IPS DF 6.9 (cell line): ENCODE measurements at regions not wholly inside any gene's neighbourhood (a gene's known extent, or its start where the extent isn't known, plus 50 kb on each side); places are given as distances from the start of the nearest gene placed in this dataset.

Experiments
- DNase-seq: peaks from one replicate; pipeline ENCODE4 v3.0.0-alpha.2; 2013; ENCODE audit warnings: low read depth, low spot score
- H3K27ac ChIP-seq: one replicate; pipeline ENCODE4 v1.5.1; 2013; ENCODE audit warnings: low read length, control low read depth
- H3K27me3 ChIP-seq: 2 replicates; pipeline ENCODE4 v1.6.1; 2013; ENCODE audit warnings: mild to moderate bottlenecking, low read length; ENCODE audit not compliant: control insufficient read depth, insufficient read depth
- H3K36me3 ChIP-seq: 2 replicates; pipeline ENCODE4 v1.6.1; 2013; ENCODE audit warnings: low read length; ENCODE audit not compliant: control insufficient read depth, insufficient read depth
- H3K4me1 ChIP-seq: 2 replicates; pipeline ENCODE4 v1.6.1; 2013; ENCODE audit warnings: low read length; ENCODE audit not compliant: control insufficient read depth, insufficient read depth
- H3K4me3 ChIP-seq: 2 replicates; pipeline ENCODE4 v1.5.1; 2013; ENCODE audit warnings: mild to moderate bottlenecking, low read length
- H3K9me3 ChIP-seq: 2 replicates; pipeline ENCODE4 v1.6.1; 2013; ENCODE audit warnings: low read length, inconsistent platforms; ENCODE audit not compliant: control insufficient read depth, insufficient read depth
- WGBS: extraction: QIAGEN DNeasy Blood & Tissue Kit; methylation state at CpG from one replicate; pipeline ENCODE4 v1.1.7; 2013; ENCODE audit warnings: mixed read lengths, missing lambda C conversion rate; ENCODE audit not compliant: insufficient read length, insufficient coverage; 5-methylcytosine and 5-hydroxymethylcytosine counted together

DNA sequence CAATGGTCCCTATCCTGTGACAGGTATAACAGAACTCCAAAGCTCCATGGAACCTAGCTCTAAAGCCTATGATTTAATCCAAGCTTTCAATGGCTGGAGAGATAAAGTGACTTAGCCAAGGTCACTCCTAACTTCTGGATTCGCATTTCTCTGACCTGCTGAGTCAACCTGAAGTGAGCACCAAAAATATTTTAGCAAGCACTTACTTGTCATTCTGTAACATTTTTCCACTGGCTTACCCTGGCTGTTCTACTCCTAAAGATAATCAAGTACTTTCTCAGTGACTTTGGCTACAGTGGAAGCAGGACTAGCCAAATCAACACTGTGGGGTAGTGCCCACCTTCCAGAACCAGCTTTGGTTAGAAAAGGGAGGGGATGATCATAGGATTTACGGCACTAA is 188.3 kb downstream of the OGFRL1 start:
- H3K4me1 ChIP-seq, result no peaks in the 10 kb centered on the region; the same call in 1 of the 2 replicates
- no peak overlapping the region for H3K4me3 ChIP-seq
- no peak for DNase-seq
- no peak overlapping the region for H3K27ac ChIP-seq
- H3K27me3 ChIP-seq, result no peaks in the 10 kb centered on the region
- WGBS, result no CpG with 5 or more reads among the region's 2 CpGs
- H3K9me3 ChIP-seq, result no peaks in the 10 kb centered on the region
- H3K36me3 ChIP-seq, result no peaks in the 10 kb centered on the region

DNA sequence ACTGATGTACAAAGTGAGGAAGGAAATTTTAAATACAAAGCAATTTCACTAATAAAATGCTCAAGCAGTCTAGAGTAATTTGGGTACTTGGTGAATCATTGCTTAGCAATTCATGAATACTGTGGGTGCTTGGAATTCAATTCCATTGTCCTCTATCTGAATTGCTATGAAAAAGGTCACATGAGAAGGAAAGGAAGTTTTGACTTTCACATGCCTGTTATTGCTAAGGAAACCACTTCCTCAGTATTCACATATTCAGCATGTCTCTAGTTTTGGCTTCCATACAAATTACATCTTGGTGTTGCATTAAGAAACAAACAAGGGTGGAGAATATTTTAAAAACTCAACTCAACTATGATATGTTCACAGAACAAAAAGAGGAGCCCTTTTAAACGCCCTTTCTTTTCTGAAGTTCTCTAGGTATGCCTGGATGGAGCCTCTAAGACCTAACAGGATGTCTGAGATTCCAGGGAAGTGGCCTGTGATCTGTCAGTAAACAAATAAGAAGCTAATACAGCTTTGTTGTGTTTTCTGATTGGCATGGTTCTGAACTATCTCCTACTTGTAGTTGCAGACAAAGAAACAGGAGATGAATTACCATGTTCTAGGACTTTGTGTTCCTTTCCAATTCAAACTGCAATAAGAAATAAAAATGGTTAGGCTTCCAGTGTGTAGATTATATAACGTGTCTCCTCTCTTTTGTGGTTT is 190.4 kb downstream of the OGFRL1 start:
- no peak overlapping the region for H3K4me3 ChIP-seq
- H3K36me3 ChIP-seq, result no peaks in the 10 kb centered on the region
- no peaks in the 10 kb centered on the region for H3K9me3 ChIP-seq
- no peak overlapping the region for H3K27ac ChIP-seq
- no peak for DNase-seq
- WGBS, result no CpG with 5 or more reads among the region's 2 CpGs
- H3K27me3 ChIP-seq, result no peaks in the 10 kb centered on the region
- no peaks in the 10 kb centered on the region; the same call in 1 of the 2 replicates for H3K4me1 ChIP-seq

GRCh38 chr6:71480577-71480976 is 192.0 kb downstream of the OGFRL1 start:
- H3K9me3 ChIP-seq, result no peaks in the 10 kb centered on the region
- H3K27me3 ChIP-seq, result no peaks in the 10 kb centered on the region
- no CpG with 5 or more reads among the region's 1 CpG for WGBS
- H3K4me3 ChIP-seq, result no peak overlapping the region
- no peak overlapping the region for H3K27ac ChIP-seq
- DNase-seq, result no peak
- H3K4me1 ChIP-seq, result no peaks in the 10 kb centered on the region; the same call in 1 of the 2 replicates
- H3K36me3 ChIP-seq, result no peaks in the 10 kb centered on the region

DNA sequence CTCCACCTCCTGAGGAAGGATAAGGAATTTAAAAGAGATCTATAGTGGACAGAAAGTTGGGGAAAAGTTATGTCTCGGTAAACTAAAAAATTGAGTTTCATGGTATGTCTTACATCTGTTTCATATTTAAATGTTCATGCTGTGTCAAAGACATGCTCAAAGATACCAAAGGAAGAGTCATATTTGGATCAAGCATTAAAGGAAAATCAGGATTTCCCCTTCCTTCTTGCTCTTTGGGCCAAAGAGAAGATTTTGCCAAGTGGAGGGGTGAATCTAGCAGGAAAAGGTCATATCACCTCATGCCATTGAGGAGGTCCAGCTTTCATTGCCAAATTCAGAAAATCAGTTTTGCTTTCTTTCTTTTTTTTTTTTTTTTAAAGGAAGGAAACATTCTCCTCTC is 192.4 kb downstream of the OGFRL1 start:
- no peak overlapping the region for H3K4me3 ChIP-seq
- WGBS, result no CpG with 5 or more reads among the region's 1 CpG

DNA sequence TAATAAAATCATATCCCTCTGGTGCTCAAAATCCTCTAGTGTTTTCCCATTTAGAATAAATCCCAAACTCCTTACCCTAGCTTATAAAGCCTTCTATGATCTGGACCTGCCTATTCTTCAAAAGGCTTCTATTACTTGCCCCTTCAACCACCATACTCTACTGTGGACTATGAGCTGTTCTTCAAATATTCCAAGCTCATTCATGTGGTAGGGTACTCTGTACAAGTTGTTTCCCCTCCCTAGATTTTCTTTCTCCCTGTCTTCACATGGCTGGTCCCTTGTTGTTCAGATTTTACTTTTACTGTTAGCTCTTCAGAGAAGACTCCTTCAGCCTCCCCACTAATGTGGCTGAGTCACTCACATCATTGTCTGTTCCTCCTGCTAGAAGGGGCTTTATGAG is 193.2 kb downstream of the OGFRL1 start:
- no peaks in the 10 kb centered on the region; the same call in 1 of the 2 replicates for H3K4me1 ChIP-seq
- H3K36me3 ChIP-seq, result no peaks in the 10 kb centered on the region

More for the DNA sequence above, 192.4 kb downstream of the OGFRL1 start:
- no peak overlapping the region for H3K27ac ChIP-seq
- no peaks in the 10 kb centered on the region; the same call in 1 of the 2 replicates for H3K4me1 ChIP-seq
- no peaks in the 10 kb centered on the region for H3K27me3 ChIP-seq
- H3K9me3 ChIP-seq, result no peaks in the 10 kb centered on the region
- no peak for DNase-seq
- H3K36me3 ChIP-seq, result no peaks in the 10 kb centered on the region

GRCh38 chr6:71482742-71483141 is 194.1 kb downstream of the OGFRL1 start:
- DNase-seq, result no peak
- H3K36me3 ChIP-seq, result no peaks in the 10 kb centered on the region
- no peaks in the 10 kb centered on the region; the same call in 1 of the 2 replicates for H3K4me1 ChIP-seq
- H3K27me3 ChIP-seq, result no peaks in the 10 kb centered on the region
- no peak overlapping the region for H3K27ac ChIP-seq
- no peak overlapping the region for H3K4me3 ChIP-seq
- WGBS, result no CpG with 5 or more reads among the region's 2 CpGs
- H3K9me3 ChIP-seq, result no peaks in the 10 kb centered on the region

More for the DNA sequence above, 193.2 kb downstream of the OGFRL1 start:
- Histone ChIP-seq H3K27me3 (no peaks in the 10 kb centered on the region), H3K9me3 (no peaks in the 10 kb centered on the region), H3K27ac (no peak overlapping the region), H3K4me3 (no peak overlapping the region)
- DNase-seq, result no peak

GRCh38 chr6:71486461-71486860 is 197.8 kb downstream of the OGFRL1 start:
- Histone ChIP-seq H3K4me1 (no peaks in the 10 kb centered on the region), H3K27me3 (no peaks in the 10 kb centered on the region), H3K36me3 (no peaks in the 10 kb centered on the region), H3K27ac (no peak overlapping the region), H3K4me3 (no peak overlapping the region), H3K9me3 (no peaks in the 10 kb centered on the region)
- no CpG with 5 or more reads among the region's 2 CpGs for WGBS
- no peak for DNase-seq

GRCh38 chr6:71488186-71488585 is 199.6 kb downstream of the OGFRL1 start:
- Histone ChIP-seq H3K4me3 (no peak overlapping the region), H3K27me3 (no peaks in the 10 kb centered on the region), H3K27ac (no peak overlapping the region), H3K36me3 (no peaks in the 10 kb centered on the region), H3K4me1 (no peaks in the 10 kb centered on the region), H3K9me3 (no peaks in the 10 kb centered on the region)
- no CpG with 5 or more reads among the region's 4 CpGs for WGBS
- no peak for DNase-seq

- no peaks in the 10 kb centered on the region for H3K36me3 ChIP-seq
- WGBS, result no CpG with 5 or more reads among the region's 3 CpGs
- no peak overlapping the region for H3K27ac ChIP-seq
- H3K27me3 ChIP-seq, result no peaks in the 10 kb centered on the region
- no peak for DNase-seq
- H3K9me3 ChIP-seq, result no peaks in the 10 kb centered on the region
- no peak overlapping the region for H3K4me3 ChIP-seq
- H3K4me1 ChIP-seq, result no peaks in the 10 kb centered on the region
Measured at GRCh38 chr6:71489736-71490135, 201.1 kb downstream of the OGFRL1 start.

- Histone ChIP-seq H3K4me1 (no peaks in the 10 kb centered on the region), H3K9me3 (no peaks in the 10 kb centered on the region), H3K36me3 (no peaks in the 10 kb centered on the region), H3K4me3 (no peak overlapping the region), H3K27ac (no peak overlapping the region), H3K27me3 (no peaks in the 10 kb centered on the region)
- no peak for DNase-seq
- no CpG with 5 or more reads among the region's 5 CpGs for WGBS
Measured at GRCh38 chr6:71490876-71491275, 202.3 kb downstream of the OGFRL1 start.

GRCh38 chr6:71491844-71492243 is 203.2 kb downstream of the OGFRL1 start:
- H3K27me3 ChIP-seq, result no peaks in the 10 kb centered on the region
- DNase-seq, result no peak
- H3K9me3 ChIP-seq, result no peaks in the 10 kb centered on the region
- H3K36me3 ChIP-seq, result no peaks in the 10 kb centered on the region
- H3K4me1 ChIP-seq, result no peaks in the 10 kb centered on the region
- H3K4me3 ChIP-seq, result no peak overlapping the region
- no peak overlapping the region for H3K27ac ChIP-seq
